ENCODE measurements at regions not wholly inside any gene's neighbourhood (a gene's known extent, or its start where the extent isn't known, plus 50 kb on each side); places are given as distances from the start of the nearest gene placed in this dataset.

DNA sequence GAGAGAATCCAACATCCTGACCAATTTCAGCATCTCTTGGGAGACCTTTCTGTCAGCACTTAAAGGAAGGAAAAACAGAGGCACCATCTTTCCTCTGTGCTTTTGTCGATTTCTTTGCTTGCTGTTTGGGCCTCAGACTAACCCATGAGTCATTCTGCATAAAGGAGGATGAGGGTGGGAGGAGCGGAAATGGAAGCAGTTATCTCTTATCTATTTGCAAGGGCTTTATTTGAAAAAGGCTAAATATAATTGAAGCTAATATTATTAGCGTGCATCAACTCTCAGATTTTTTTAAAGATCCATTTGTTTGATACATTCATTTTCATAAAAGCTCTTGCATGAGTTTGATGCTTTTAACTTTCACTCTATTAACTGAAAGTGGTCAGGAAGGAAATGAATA is 72.9 kb downstream of the ZNF622 start:
- Histone ChIP-seq H3K27ac (ENCODE audit: low read depth, low read length) (no peak overlapping the region), H3K36me3 (ENCODE audit: control insufficient read depth, insufficient read depth, low read length) (no peaks in the 10 kb centered on the region), H3K27me3 (ENCODE audit: control insufficient read depth, insufficient read depth, low read length) (no peaks in the 10 kb centered on the region), H3K4me3 (ENCODE audit: low read depth, low read length) (no peak overlapping the region), H3K9me3 (ENCODE audit: control insufficient read depth, insufficient read depth, low read length) (no peaks in the 10 kb centered on the region), H3K4me1 (ENCODE audit: control insufficient read depth, insufficient read depth, low read length) (no peaks in the 10 kb centered on the region)
- DNase-seq (ENCODE audit: low read depth in 4 of 6, low spot score in 6 of 6) = peak in 1 of 6 donors; percentile 20
- no CpG with 5 or more reads among the region's 3 CpGs for WGBS (ENCODE audit: insufficient coverage)

DNA sequence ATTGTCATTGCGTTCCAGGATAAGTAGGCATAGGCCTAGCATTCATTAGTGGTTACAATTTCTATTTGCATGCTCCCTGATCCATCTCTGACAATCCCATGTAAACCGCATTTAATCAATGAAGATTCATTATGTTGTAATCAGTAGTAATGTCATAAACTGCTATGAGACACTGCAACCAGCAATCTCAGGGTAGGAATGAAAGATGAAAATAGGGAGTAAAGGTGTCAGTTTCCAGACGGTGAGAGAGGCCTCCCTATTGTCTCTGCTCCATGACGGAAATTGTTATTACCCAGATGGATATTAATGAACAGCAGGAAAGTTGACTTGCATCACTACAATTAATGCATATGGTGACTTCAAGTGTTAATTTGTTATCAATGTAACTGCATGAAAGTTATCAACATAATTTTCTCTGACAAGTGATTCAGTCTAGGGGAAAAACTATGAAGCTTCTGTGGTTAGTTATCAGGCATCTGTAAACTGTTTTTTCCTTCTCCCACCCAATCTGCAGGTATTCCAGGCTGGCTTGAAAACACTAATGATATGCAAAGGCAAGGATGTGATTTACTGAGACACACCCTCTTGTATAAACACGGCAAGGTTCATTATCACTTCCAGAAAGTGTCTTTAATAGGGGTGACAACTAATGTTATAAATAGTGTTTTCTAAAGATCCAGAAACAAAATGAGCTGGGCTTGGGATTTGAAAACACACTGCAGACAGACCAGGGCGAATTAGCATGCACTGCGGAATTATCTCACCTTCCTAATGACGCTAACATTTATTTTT is 73.5 kb downstream of the ZNF622 start:
- no CpG with 5 or more reads among the region's 8 CpGs for WGBS (ENCODE audit: insufficient coverage)

DNA sequence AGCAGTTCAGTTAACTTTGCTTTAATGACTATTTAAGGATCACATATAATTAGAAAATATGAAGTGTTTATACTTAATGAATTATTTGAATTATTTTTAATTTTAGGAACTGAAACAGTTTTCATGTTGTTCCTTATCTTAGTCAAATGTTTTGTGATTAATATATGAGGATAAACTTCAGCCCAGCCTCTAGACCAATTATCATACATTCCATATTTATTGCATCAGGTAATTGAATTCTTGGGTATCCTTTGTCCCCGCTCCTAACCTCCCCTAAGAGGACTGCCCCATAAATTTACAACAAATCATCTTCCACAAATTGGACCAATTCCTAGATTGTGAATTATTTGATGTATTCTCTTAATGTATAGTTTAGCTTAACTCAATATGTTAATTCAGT is 74.8 kb downstream of the ZNF622 start:
- no peaks in the 10 kb centered on the region for H3K36me3 ChIP-seq (ENCODE audit: control insufficient read depth, insufficient read depth, low read length)
- no peak for DNase-seq (ENCODE audit: low read depth in 4 of 6, low spot score in 6 of 6)
- no peaks in the 10 kb centered on the region for H3K9me3 ChIP-seq (ENCODE audit: control insufficient read depth, insufficient read depth, low read length)
- H3K27me3 ChIP-seq (ENCODE audit: control insufficient read depth, insufficient read depth, low read length) = no peaks in the 10 kb centered on the region
- no peaks in the 10 kb centered on the region for H3K4me1 ChIP-seq (ENCODE audit: control insufficient read depth, insufficient read depth, low read length)
- no peak overlapping the region for H3K27ac ChIP-seq (ENCODE audit: low read depth, low read length)
- WGBS (ENCODE audit: insufficient coverage) = no CpG with 5 or more reads among the region's 1 CpG
- H3K4me3 ChIP-seq (ENCODE audit: low read depth, low read length) = no peak overlapping the region

More for the DNA sequence above, 73.5 kb downstream of the ZNF622 start:
- no peak overlapping the region for H3K27ac ChIP-seq (ENCODE audit: low read depth, low read length)
- H3K36me3 ChIP-seq (ENCODE audit: control insufficient read depth, insufficient read depth, low read length) = no peaks in the 10 kb centered on the region
- DNase-seq (ENCODE audit: low read depth in 4 of 6, low spot score in 6 of 6) = peak in 1 of 6 donors; percentile 63
- no peaks in the 10 kb centered on the region for H3K9me3 ChIP-seq (ENCODE audit: control insufficient read depth, insufficient read depth, low read length)
- H3K4me1 ChIP-seq (ENCODE audit: control insufficient read depth, insufficient read depth, low read length) = no peaks in the 10 kb centered on the region
- H3K4me3 ChIP-seq (ENCODE audit: low read depth, low read length) = no peak overlapping the region
- H3K27me3 ChIP-seq (ENCODE audit: control insufficient read depth, insufficient read depth, low read length) = no peaks in the 10 kb centered on the region

GRCh38 chr5:16385516-16386090 is 80.0 kb downstream of the ZNF622 start:
- H3K27ac ChIP-seq (ENCODE audit: low read depth, low read length) = no peak overlapping the region
- H3K4me1 ChIP-seq (ENCODE audit: control insufficient read depth, insufficient read depth, low read length) = no peaks in the 10 kb centered on the region
- WGBS (ENCODE audit: insufficient coverage) = 88% methylated on average over 2 of the region's 3 CpGs
- no peaks in the 10 kb centered on the region for H3K9me3 ChIP-seq (ENCODE audit: control insufficient read depth, insufficient read depth, low read length)
- no peaks in the 10 kb centered on the region for H3K36me3 ChIP-seq (ENCODE audit: control insufficient read depth, insufficient read depth, low read length)
- H3K27me3 ChIP-seq (ENCODE audit: control insufficient read depth, insufficient read depth, low read length) = no peaks in the 10 kb centered on the region
- no peak for DNase-seq (ENCODE audit: low read depth in 4 of 6, low spot score in 6 of 6)
- H3K4me3 ChIP-seq (ENCODE audit: low read depth, low read length) = no peak overlapping the region

GRCh38 chr5:16384804-16385203 is 80.8 kb downstream of the ZNF622 start:
- Histone ChIP-seq H3K27ac (ENCODE audit: low read depth, low read length) (no peak overlapping the region), H3K9me3 (ENCODE audit: control insufficient read depth, insufficient read depth, low read length) (no peaks in the 10 kb centered on the region), H3K4me1 (ENCODE audit: control insufficient read depth, insufficient read depth, low read length) (no peaks in the 10 kb centered on the region), H3K4me3 (ENCODE audit: low read depth, low read length) (no peak overlapping the region), H3K27me3 (ENCODE audit: control insufficient read depth, insufficient read depth, low read length) (no peaks in the 10 kb centered on the region), H3K36me3 (ENCODE audit: control insufficient read depth, insufficient read depth, low read length) (no peaks in the 10 kb centered on the region)
- no peak for DNase-seq (ENCODE audit: low read depth in 4 of 6, low spot score in 6 of 6)
- 100% methylated on average over 1 of the region's 4 CpGs for WGBS (ENCODE audit: insufficient coverage)

GRCh38 chr5:16384222-16384621 is 81.4 kb downstream of the ZNF622 start:
- H3K9me3 ChIP-seq (ENCODE audit: control insufficient read depth, insufficient read depth, low read length) = no peaks in the 10 kb centered on the region
- no peak for DNase-seq (ENCODE audit: low read depth in 4 of 6, low spot score in 6 of 6)
- H3K4me1 ChIP-seq (ENCODE audit: control insufficient read depth, insufficient read depth, low read length) = no peaks in the 10 kb centered on the region
- H3K27me3 ChIP-seq (ENCODE audit: control insufficient read depth, insufficient read depth, low read length) = no peaks in the 10 kb centered on the region
- no peak overlapping the region for H3K4me3 ChIP-seq (ENCODE audit: low read depth, low read length)
- no peaks in the 10 kb centered on the region for H3K36me3 ChIP-seq (ENCODE audit: control insufficient read depth, insufficient read depth, low read length)
- H3K27ac ChIP-seq (ENCODE audit: low read depth, low read length) = no peak overlapping the region
- WGBS (ENCODE audit: insufficient coverage) = 84% methylated on average over 3 of the region's 5 CpGs

GRCh38 chr5:16383544-16384052 is 82.0 kb downstream of the ZNF622 start:
- WGBS (ENCODE audit: insufficient coverage) = no CpG with 5 or more reads among the region's 2 CpGs
- Histone ChIP-seq H3K4me1 (ENCODE audit: control insufficient read depth, insufficient read depth, low read length) (no peaks in the 10 kb centered on the region), H3K27me3 (ENCODE audit: control insufficient read depth, insufficient read depth, low read length) (no peaks in the 10 kb centered on the region), H3K27ac (ENCODE audit: low read depth, low read length) (no peak overlapping the region), H3K4me3 (ENCODE audit: low read depth, low read length) (no peak overlapping the region), H3K9me3 (ENCODE audit: control insufficient read depth, insufficient read depth, low read length) (no peaks in the 10 kb centered on the region), H3K36me3 (ENCODE audit: control insufficient read depth, insufficient read depth, low read length) (no peaks in the 10 kb centered on the region)
- DNase-seq (ENCODE audit: low read depth in 4 of 6, low spot score in 6 of 6) = no peak

DNA sequence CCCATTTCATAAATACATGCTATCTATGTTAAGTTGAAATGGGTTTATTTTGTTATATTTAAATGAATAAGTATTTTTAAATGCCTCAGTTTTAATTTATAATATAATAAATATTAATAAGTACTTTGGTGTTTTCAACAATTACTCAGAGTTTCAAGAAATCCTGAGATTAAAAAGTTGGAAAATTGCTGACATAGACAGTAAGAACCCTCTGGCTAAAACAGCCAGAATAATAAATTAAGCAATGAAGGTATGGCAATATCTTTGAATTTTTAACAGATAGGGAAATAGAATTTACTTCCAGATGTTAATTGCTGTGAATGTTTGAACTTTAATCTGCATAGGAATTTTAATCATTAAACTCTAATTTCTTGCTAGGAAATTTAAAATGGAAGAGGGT is 83.6 kb downstream of the ZNF622 start:
- no peak overlapping the region for H3K27ac ChIP-seq (ENCODE audit: low read depth, low read length)
- H3K9me3 ChIP-seq (ENCODE audit: control insufficient read depth, insufficient read depth, low read length) = no peaks in the 10 kb centered on the region
- no peaks in the 10 kb centered on the region for H3K4me1 ChIP-seq (ENCODE audit: control insufficient read depth, insufficient read depth, low read length)
- H3K4me3 ChIP-seq (ENCODE audit: low read depth, low read length) = no peak overlapping the region
- no peak for DNase-seq (ENCODE audit: low read depth in 4 of 6, low spot score in 6 of 6)
- H3K36me3 ChIP-seq (ENCODE audit: control insufficient read depth, insufficient read depth, low read length) = no peaks in the 10 kb centered on the region
- H3K27me3 ChIP-seq (ENCODE audit: control insufficient read depth, insufficient read depth, low read length) = no peaks in the 10 kb centered on the region

DNA sequence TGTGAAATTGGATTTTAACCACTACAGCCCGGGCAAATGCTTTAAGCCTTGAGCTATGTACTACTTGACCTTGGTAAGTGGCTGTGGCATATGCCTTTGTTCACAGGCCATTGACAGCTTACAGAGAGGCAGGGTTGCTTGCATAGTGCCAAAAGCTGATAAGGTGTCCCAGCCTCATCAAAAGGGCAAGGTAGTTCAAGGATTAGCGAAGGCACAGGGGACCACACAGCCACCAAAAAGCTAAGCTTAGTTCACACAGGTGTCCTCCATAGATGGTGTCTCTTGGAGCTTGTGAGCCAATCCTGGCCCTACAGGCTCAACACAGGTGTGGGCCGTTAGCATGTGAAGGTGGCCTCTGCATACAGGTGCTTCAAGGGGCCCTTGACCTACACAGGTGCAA is 86.8 kb downstream of the ZNF622 start:
- DNase-seq (ENCODE audit: low read depth in 4 of 6, low spot score in 6 of 6) = no peak
- 94% methylated on average over 2 of the region's 3 CpGs for WGBS (ENCODE audit: insufficient coverage)
- H3K27ac ChIP-seq (ENCODE audit: low read depth, low read length) = no peak overlapping the region
- H3K4me3 ChIP-seq (ENCODE audit: low read depth, low read length) = no peak overlapping the region
- no peaks in the 10 kb centered on the region for H3K36me3 ChIP-seq (ENCODE audit: control insufficient read depth, insufficient read depth, low read length)
- no peaks in the 10 kb centered on the region for H3K9me3 ChIP-seq (ENCODE audit: control insufficient read depth, insufficient read depth, low read length)
- H3K4me1 ChIP-seq (ENCODE audit: control insufficient read depth, insufficient read depth, low read length) = no peaks in the 10 kb centered on the region
- no peaks in the 10 kb centered on the region for H3K27me3 ChIP-seq (ENCODE audit: control insufficient read depth, insufficient read depth, low read length)

DNA sequence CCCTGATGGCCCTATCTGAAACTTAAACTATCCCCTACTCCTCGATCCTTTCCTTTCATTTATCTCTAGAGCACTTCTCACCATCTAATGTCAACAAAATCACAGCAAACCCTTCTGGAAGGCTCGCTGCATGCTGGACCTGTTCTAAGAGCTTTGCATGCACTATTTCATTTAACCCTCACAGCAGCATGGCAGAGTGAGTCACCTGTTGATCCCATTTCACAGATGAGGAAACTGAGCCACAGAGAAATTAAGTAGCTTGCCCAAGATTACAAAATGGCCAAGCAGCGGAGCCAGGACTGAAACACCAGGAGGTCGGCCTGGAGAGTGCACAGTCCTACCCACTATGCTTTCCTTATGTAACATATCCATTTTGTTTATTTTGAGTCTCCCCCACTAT is 93.1 kb downstream of the ZNF622 start:
- no peak overlapping the region for H3K27ac ChIP-seq (ENCODE audit: low read depth, low read length)
- H3K4me1 ChIP-seq (ENCODE audit: control insufficient read depth, insufficient read depth, low read length) = no peaks in the 10 kb centered on the region
- no peak overlapping the region for H3K4me3 ChIP-seq (ENCODE audit: low read depth, low read length)
- no peaks in the 10 kb centered on the region for H3K9me3 ChIP-seq (ENCODE audit: control insufficient read depth, insufficient read depth, low read length)
- WGBS (ENCODE audit: insufficient coverage) = 91% methylated on average over 3 of the region's 4 CpGs
- no peaks in the 10 kb centered on the region for H3K36me3 ChIP-seq (ENCODE audit: control insufficient read depth, insufficient read depth, low read length)
- H3K27me3 ChIP-seq (ENCODE audit: control insufficient read depth, insufficient read depth, low read length) = no peaks in the 10 kb centered on the region
- DNase-seq (ENCODE audit: low read depth in 4 of 6, low spot score in 6 of 6) = no peak

Measured in spinal cord (tissue), 9 donors.